H9 (cell line): ENCODE measurements at regions not wholly inside any gene's neighbourhood (a gene's known extent, or its start where the extent isn't known, plus 50 kb on each side); places are given as distances from the start of the nearest gene placed in this dataset.

Source experiments
- DNase-seq: peaks from one replicate; pipeline ENCODE4 v3.0.0-alpha.2; 2017
- H2AFZ ChIP-seq: one replicate; pipeline ENCODE4 v1.6.1; 2013; ENCODE audit warnings: mild to moderate bottlenecking, low read length, control low read depth, moderate library complexity
- H2AK5ac ChIP-seq: 2 replicates; pipeline ENCODE4 v1.6.1; 2013; ENCODE audit warnings: low read length, control low read depth, mixed read lengths; ENCODE audit not compliant: insufficient read length
- H2BK120ac ChIP-seq: one replicate; pipeline ENCODE4 v1.6.1; 2013; ENCODE audit warnings: low read depth, mild to moderate bottlenecking, low read length, control low read depth, inconsistent platforms; ENCODE audit not compliant: poor library complexity, severe bottlenecking
- H2BK12ac ChIP-seq: 2 replicates; pipeline ENCODE4 v1.6.1; 2013; ENCODE audit warnings: low read length, control low read depth, mixed read lengths, low read depth; ENCODE audit not compliant: insufficient read length
- H2BK15ac ChIP-seq: 2 replicates; pipeline ENCODE4 v1.6.1; 2013; ENCODE audit warnings: low read depth, low read length, control low read depth
- H2BK20ac ChIP-seq: one replicate; pipeline ENCODE4 v1.6.1; 2013; ENCODE audit warnings: low read depth, mild to moderate bottlenecking, low read length, control low read depth, inconsistent platforms; ENCODE audit not compliant: poor library complexity, severe bottlenecking
- H2BK5ac ChIP-seq: 2 replicates; pipeline ENCODE4 v1.6.1; 2013; ENCODE audit warnings: low read length, control low read depth, mixed read lengths; ENCODE audit not compliant: insufficient read length
- H3K14ac ChIP-seq: 2 replicates; pipeline ENCODE4 v1.6.1; 2013; ENCODE audit warnings: low read length, control low read depth; ENCODE audit not compliant: insufficient read depth
- H3K18ac ChIP-seq: 2 replicates; pipeline ENCODE4 v1.6.1; 2013; ENCODE audit warnings: low read depth, mild to moderate bottlenecking, mixed read lengths, low read length, control low read depth; ENCODE audit not compliant: insufficient read length
- H3K23ac ChIP-seq: 2 replicates; pipeline ENCODE4 v1.6.1; 2013; ENCODE audit warnings: low read length, control low read depth, mixed read lengths, low read depth; ENCODE audit not compliant: insufficient read length
- H3K23me2 ChIP-seq: 2 replicates; pipeline ENCODE4 v1.6.1; 2013; ENCODE audit warnings: low read depth, mild to moderate bottlenecking, mixed read lengths, low read length, control low read depth; ENCODE audit not compliant: insufficient read length, poor library complexity, severe bottlenecking
- H3K27ac ChIP-seq: 2 replicates; pipeline ENCODE4 v1.5.1; 2013; ENCODE audit warnings: low read length, control low read depth, mixed read lengths, low read depth; ENCODE audit not compliant: insufficient read length
- H3K27me3 ChIP-seq: 2 replicates; pipeline ENCODE4 v1.6.1; 2013; ENCODE audit warnings: low read length, control low read depth, inconsistent platforms; ENCODE audit not compliant: insufficient read depth
- H3K4ac ChIP-seq: 2 replicates; pipeline ENCODE4 v1.6.1; 2013; ENCODE audit warnings: low read depth, mild to moderate bottlenecking, control low read depth, inconsistent platforms, low read length, moderate library complexity
- H3K4me1 ChIP-seq: 2 replicates; pipeline ENCODE4 v1.6.1; 2013; ENCODE audit warnings: low read length, control low read depth, inconsistent platforms; ENCODE audit not compliant: insufficient read depth
- H3K4me2 ChIP-seq: 2 replicates; pipeline ENCODE4 v1.6.1; 2013; ENCODE audit warnings: low read length, control low read depth, mixed read lengths; ENCODE audit not compliant: insufficient read length, insufficient read depth
- H3K56ac ChIP-seq: 2 replicates; pipeline ENCODE4 v1.6.1; 2013; ENCODE audit warnings: low read depth, mild to moderate bottlenecking, mixed read lengths, low read length, control low read depth; ENCODE audit not compliant: insufficient read length
- H3K79me1 ChIP-seq: 2 replicates; pipeline ENCODE4 v1.6.1; 2013; ENCODE audit warnings: low read depth, mild to moderate bottlenecking, moderate library complexity, low read length, control low read depth, inconsistent platforms; ENCODE audit not compliant: insufficient read depth, poor library complexity, severe bottlenecking
- H3K79me2 ChIP-seq: 2 replicates; pipeline ENCODE4 v1.6.1; 2013; ENCODE audit warnings: low read length, control low read depth, inconsistent platforms; ENCODE audit not compliant: insufficient read depth
- H3K9ac ChIP-seq: 2 replicates; pipeline ENCODE4 v1.6.1; 2013; ENCODE audit warnings: low read length, control low read depth, mixed read lengths; ENCODE audit not compliant: insufficient read length; ENCODE audit errors: extremely low read depth
- H3K9me3 ChIP-seq: one replicate; pipeline ENCODE4 v1.6.1; 2013; ENCODE audit warnings: low read depth, low read length, inconsistent platforms; ENCODE audit not compliant: control insufficient read depth
- H3T11ph ChIP-seq: one replicate; pipeline ENCODE4 v1.6.1; 2013; ENCODE audit warnings: mild to moderate bottlenecking, low read length, control low read depth, inconsistent platforms
- H4K20me1 ChIP-seq: one replicate; pipeline ENCODE4 v1.6.1; 2013; ENCODE audit not compliant: control insufficient read depth, insufficient read length, insufficient read depth
- H4K5ac ChIP-seq: 2 replicates; pipeline ENCODE4 v1.6.1; 2013; ENCODE audit warnings: low read depth, mild to moderate bottlenecking, mixed read lengths, low read length, control low read depth; ENCODE audit not compliant: insufficient read length
- H4K8ac ChIP-seq: replicated peaks from 2 replicates; pipeline ENCODE4 v1.6.1; 2013; ENCODE audit warnings: low read length, control low read depth, mixed read lengths, low read depth; ENCODE audit not compliant: insufficient read length
- H4K91ac ChIP-seq: 2 replicates; pipeline ENCODE4 v1.6.1; 2013; ENCODE audit warnings: low read depth, mild to moderate bottlenecking, moderate library complexity, mixed read lengths, low read length, control low read depth; ENCODE audit not compliant: insufficient read length
- H3K27ac Mint-ChIP-seq, 3 experiments: 2 replicates in 2 of 3; 3 replicates in 1 of 3; pipeline ENCODE4 v1.8.0; 2020 to 2021; ENCODE audit warnings: mixed read lengths in 3 of 3, mild to moderate bottlenecking in 1 of 3, moderate library complexity in 1 of 3
- H3K27me3 Mint-ChIP-seq: 2 replicates; pipeline ENCODE4 v1.8.0; 2021; ENCODE audit warnings: low read depth, mild to moderate bottlenecking, moderate library complexity, mixed read lengths
- H3K36me3 Mint-ChIP-seq, 3 experiments: 2 replicates in 2 of 3; 3 replicates in 1 of 3; pipeline ENCODE4 v1.8.0; 2020 to 2021; ENCODE audit warnings: low read depth in 3 of 3, mixed read lengths in 3 of 3; ENCODE audit not compliant: insufficient read depth in 1 of 3
- H3K4me1 Mint-ChIP-seq, 2 experiments: 2 replicates each; pipeline ENCODE4 v1.8.0; 2020; ENCODE audit warnings: mixed read lengths in 2 of 2
- H3K4me3 Mint-ChIP-seq, 2 experiments: 2 replicates in 1 of 2; 3 replicates in 1 of 2; pipeline ENCODE4 v1.8.0; 2020 to 2021; ENCODE audit warnings: mild to moderate bottlenecking in 2 of 2, mixed read lengths in 2 of 2, moderate library complexity in 1 of 2
- H3K9me3 Mint-ChIP-seq, 2 experiments: 2 replicates in 1 of 2; 3 replicates in 1 of 2; pipeline ENCODE4 v1.8.0; 2020; ENCODE audit warnings: mild to moderate bottlenecking in 2 of 2, mixed read lengths in 2 of 2, moderate library complexity in 1 of 2
- WGBS: extraction: QIAGEN DNeasy Blood & Tissue Kit; methylation state at CpG from one replicate; pipeline ENCODE4 v1.1.7; 2013; ENCODE audit warnings: missing lambda C conversion rate, low lambda C conversion rate, mixed read lengths; ENCODE audit not compliant: insufficient read length; ENCODE audit errors: extremely low coverage; 5-methylcytosine and 5-hydroxymethylcytosine counted together
- TF ChIP-seq, protein P1 (sequence below): fragments of 200-600 bp; sonication (generic); conservative IDR thresholded peaks from 3 replicates; pipeline ENCODE4 v1.8.0; 2021; ENCODE audit warnings: antibody characterized with exemption, mild to moderate bottlenecking

DNA sequence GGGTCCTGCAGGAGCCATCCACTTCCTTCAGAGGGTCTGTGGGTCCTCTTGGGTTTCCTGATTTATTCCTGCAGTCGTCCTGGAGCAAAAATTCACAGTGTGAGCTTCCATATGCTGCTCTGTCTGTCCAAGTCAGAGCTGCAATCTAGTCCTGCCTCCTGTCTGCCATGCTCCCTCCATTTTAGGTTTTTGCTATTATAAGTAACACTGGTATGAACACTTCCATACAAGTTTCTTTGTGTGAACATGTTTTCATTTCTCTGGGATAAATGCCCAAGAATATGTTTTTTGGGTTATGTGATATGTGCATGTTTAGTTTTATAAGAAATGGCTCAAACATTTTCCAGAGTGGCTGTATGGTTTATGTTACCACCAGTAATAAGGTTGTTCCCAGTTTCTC lies 188.1 kb downstream of the ACTR3B start:
- no peak overlapping the region for H3K27ac ChIP-seq
- H3K56ac ChIP-seq = no peak overlapping the region
- no CpG with 5 or more reads among the region's 1 CpG for WGBS
- H4K8ac ChIP-seq = no peak overlapping the region
- H3K27me3 ChIP-seq = no peaks in the 10 kb centered on the region
- H3K36me3 Mint-ChIP-seq = peaks cover 5 to 7% (median 5%) of the 10 kb centered on the region in 3 experiments; a peak in 5 of 7 replicates
- no peak overlapping the region for H2BK12ac ChIP-seq
- H2AK5ac ChIP-seq = no peak overlapping the region
- no peak overlapping the region for H3T11ph ChIP-seq
- no peak overlapping the region for H3K18ac ChIP-seq
- no peak overlapping the region for H4K5ac ChIP-seq
- H3K9me3 Mint-ChIP-seq = peaks cover 8 to 9% of the 10 kb centered on the region in 2 experiments; a peak in 4 of 5 replicates
- H3K79me2 ChIP-seq = no peaks in the 10 kb centered on the region
- H3K23me2 ChIP-seq = no peaks in the 10 kb centered on the region
- H3K9ac ChIP-seq = no peak overlapping the region
- no peaks in the 10 kb centered on the region for H3K27me3 Mint-ChIP-seq
- H3K4me1 Mint-ChIP-seq = no peaks in the 10 kb centered on the region
- no peak overlapping the region for H3K4me3 Mint-ChIP-seq
- H2BK5ac ChIP-seq = no peak overlapping the region
- H3K4me1 ChIP-seq = no peaks in the 10 kb centered on the region
- no peak overlapping the region for H2BK20ac ChIP-seq
- no peak for DNase-seq
- no peaks in the 10 kb centered on the region for H3K9me3 ChIP-seq
- no peak overlapping the region for H3K4ac ChIP-seq
- no peak overlapping the region; a peak in 1 of 7 replicates for H3K27ac Mint-ChIP-seq
- TF ChIP-seq, protein P1, sequence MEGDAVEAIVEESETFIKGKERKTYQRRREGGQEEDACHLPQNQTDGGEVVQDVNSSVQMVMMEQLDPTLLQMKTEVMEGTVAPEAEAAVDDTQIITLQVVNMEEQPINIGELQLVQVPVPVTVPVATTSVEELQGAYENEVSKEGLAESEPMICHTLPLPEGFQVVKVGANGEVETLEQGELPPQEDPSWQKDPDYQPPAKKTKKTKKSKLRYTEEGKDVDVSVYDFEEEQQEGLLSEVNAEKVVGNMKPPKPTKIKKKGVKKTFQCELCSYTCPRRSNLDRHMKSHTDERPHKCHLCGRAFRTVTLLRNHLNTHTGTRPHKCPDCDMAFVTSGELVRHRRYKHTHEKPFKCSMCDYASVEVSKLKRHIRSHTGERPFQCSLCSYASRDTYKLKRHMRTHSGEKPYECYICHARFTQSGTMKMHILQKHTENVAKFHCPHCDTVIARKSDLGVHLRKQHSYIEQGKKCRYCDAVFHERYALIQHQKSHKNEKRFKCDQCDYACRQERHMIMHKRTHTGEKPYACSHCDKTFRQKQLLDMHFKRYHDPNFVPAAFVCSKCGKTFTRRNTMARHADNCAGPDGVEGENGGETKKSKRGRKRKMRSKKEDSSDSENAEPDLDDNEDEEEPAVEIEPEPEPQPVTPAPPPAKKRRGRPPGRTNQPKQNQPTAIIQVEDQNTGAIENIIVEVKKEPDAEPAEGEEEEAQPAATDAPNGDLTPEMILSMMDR = no peak
- H2BK15ac ChIP-seq = no peak overlapping the region
- H2AFZ ChIP-seq = no peak overlapping the region
- no peak overlapping the region for H4K91ac ChIP-seq
- no peak overlapping the region for H3K4me2 ChIP-seq
- no peak overlapping the region for H3K23ac ChIP-seq
- H3K79me1 ChIP-seq = no peaks in the 10 kb centered on the region
- no peak overlapping the region for H3K14ac ChIP-seq
- H2BK120ac ChIP-seq = no peak overlapping the region
- no peaks in the 10 kb centered on the region for H4K20me1 ChIP-seq
